Activated naive CD8-positive, alpha-beta T cell treated with anti-CD3 and anti-CD28 coated beads, Interleukin-2, amount 50 U/mL, for 16 hours (primary cell): ENCODE measurements at regions not wholly inside any gene's neighbourhood (a gene's known extent, or its start where the extent isn't known, plus 50 kb on each side); places are given as distances from the start of the nearest gene placed in this dataset.

Source experiments
- DNase-seq: peaks from one replicate; pipeline ENCODE4 v3.0.0-alpha.2; 2020; ENCODE audit warnings: low read depth, low spot score

DNA sequence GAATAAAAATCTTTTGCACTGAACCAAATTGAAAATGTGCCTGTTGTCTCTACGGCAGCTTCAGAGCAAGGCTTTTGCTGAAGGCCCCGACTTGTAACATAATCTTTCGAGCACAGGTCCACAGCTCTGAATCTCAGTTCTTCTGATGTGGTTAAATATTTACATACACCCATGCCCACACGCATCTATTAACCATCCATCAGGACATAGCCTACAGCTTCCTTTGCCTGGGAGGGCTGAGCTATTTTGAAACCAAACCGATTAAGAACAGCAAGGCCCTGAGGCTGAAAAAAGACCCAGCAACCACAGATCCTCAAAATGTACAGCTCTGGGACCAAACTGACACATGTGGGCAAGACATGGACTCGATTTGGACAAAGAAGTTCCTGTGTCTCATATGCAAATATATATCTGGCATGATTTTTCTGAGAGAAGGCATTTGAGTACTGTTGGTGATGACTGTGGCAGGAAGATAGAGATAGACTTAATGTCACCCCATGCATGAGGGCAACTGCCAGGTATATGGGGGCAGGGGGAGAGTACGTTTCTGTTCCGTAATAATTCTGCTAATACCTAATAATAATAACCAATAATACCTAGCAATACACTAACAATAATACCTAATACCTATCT, 322.7 kb upstream of the PLET1 start:
- DNase-seq = no peak

DNA sequence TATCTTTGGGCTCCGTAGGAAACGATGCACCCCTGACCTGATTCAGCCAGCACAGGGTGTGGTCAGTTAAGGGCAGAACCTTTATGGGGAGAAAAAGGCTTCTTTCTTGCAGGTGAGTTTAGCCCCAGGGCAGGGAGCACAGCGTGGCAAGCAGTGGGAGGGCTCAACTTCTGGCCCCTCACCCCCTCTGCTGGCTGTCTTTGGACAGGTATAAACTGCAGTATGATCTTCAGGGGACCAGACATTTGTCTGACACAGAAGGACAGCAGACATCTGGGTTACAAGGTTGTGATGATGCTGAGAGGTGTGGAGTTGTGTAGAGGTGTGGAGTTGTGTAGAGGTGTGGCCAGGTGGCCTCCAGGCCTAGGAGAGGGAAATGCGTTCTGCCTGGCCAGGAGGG, 324.0 kb upstream of the PLET1 start:
- no peak for DNase-seq

DNA sequence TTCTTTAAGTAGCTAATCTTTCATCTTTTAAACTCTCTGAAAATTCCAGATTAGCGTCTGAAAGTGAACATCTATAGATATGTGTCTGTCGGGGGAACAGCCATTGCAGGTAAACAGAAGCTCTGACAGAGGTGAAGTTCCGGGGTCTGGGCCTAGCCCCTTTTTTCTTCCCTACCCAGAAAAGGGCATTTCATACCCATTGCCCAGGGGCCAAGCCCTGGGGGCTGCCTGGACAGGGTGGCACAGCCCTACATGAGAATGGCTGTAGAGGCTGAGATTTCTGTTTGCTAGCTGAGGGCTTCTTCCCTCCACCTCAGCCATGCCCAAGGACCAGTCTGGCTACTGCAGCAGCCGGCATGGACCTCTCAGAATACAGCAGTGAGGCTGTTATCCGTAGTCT, 327.0 kb upstream of the PLET1 start:
- no peak for DNase-seq

DNA sequence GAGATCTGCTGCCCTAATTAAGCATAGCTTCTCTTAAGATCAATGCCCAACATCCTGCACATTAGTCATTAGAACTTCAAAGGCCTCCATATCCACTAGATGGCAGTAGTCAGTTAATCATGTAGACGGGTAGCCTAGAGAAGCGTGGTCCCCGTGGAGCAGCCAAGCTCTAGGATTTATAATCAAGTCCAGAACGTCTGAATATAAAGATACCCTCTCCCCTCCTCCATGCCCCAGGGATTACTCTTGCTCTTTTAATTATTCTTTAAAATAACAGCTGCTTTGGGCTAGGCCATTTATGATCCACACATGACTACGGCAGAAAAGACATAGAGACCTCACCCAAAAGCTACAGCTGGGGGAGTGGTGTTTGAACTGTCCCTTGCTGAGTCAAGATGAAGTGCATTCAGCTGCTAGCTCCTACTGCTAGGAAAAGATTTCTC, 327.6 kb upstream of the PLET1 start:
- DNase-seq = no peak

DNA sequence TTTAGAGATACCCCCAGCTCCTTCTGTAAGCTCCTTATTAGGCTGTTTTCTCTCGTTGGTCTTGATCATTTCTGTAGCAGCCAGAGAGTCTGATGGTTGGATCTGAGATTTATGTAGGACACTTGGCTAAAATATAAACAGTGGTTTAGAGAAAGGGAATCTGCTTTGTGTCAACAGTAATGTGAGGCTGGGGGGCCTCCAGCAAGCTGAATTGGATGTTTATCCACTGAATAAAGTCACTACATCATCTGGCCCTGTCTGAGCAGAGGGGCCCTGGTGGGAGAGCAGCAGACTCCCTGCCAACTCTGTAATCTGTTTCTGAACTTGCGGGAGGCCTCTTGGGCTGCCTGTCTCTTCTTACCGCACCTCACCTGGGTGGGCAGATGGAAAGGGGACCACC, 328.5 kb upstream of the PLET1 start:
- no peak for DNase-seq

DNA sequence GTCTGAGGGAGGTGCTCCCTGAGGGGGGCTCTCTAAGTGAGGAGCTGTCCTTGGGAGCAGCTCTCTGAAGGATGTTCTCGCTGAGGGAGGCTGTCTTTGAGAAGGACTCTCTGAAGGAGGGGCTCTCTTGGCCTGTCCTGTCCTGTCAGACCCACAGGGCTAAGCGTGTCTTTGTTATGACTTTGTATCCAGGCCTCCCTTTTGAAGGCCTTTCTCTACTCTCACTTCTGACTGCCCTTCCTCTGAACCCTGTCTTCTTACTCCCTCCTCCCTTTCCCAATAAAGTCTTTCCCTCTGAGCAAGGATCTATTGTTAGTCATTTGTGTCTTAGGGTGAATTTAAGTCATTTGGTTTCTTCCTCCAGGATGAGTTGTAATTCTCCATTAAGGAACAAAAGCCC, 330.1 kb upstream of the PLET1 start:
- DNase-seq = no peak

DNA sequence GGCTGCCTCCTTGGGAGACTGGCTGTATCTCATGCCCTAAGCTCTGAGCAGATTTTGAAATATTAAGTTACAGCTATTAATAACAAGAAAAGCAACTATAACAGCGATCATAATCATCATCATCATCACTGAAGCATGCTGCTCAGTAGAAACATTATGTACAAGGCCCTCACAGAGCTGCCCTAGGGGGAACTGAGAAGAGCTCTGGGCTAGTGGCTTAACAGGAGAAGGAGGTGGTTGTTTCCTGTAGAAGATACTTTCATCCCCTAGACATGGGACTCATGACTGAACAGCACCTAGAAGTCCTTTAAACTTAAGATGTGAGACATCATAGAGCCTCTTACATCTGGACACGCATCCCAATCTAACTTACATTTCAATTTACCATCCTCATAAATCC, 332.8 kb upstream of the PLET1 start:
- DNase-seq = no peak

DNA sequence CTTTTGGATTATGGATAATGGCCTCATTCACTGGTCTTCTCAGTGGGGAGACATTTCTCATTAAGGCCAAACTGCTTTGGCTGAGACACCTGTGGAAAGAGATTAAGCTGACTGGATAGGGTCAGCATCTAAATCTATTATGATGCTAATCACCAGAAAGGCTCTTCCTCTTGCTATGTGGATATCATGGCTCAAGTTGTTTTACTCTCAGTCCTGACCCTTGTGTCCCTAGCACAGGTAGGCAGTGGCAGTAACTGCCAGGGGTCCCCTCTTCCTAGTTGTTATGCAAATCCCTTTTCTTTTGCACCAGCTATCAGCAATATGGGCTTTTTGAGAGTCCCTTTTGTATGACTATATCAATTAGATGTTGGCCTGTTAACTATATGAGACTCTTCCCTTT, 335.7 kb upstream of the PLET1 start:
- no peak for DNase-seq

DNA sequence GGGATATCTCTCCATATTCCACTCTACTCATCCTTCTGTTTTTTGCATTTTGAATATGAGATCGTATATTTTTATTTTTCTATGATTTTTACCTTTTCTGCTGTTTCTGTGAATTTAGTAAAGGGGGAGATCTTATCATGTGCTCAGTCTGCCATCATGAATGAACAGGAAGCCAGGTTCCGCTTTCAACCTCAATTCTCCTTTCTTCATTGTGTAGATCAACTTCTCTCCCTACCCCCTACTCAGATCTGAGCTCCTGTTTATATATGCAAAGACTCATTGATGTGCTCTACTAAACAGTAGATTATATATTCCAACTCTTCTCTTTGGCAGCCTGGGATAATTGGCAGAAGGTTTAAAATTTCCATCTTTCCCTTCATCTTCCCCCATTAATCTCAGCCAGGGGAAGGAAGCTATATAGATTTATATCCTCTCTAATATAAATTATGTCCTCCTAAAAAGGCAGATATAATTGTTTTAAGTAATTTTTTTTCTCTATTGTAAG, 336.7 kb upstream of the PLET1 start:
- DNase-seq = no peak

DNA sequence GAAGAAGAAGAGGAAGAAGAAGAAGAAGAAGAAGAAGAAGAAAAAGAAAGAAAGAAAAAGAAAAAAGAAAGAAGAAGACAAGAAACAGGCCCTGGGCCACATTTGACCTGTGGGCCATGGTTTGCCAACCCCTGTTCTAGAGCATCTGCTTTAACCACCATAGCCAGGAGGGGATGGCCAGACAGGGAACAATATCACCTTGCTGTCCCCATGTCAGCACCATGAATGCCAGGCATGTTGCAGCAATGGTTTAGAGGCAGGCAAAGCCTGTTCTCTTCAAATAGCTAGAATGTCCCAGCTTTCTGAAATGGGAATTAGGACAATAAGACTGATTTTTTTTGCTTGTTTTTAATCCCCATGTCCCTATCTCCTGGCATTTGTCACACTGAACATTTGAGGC, 338.6 kb upstream of the PLET1 start:
- no peak for DNase-seq

DNA sequence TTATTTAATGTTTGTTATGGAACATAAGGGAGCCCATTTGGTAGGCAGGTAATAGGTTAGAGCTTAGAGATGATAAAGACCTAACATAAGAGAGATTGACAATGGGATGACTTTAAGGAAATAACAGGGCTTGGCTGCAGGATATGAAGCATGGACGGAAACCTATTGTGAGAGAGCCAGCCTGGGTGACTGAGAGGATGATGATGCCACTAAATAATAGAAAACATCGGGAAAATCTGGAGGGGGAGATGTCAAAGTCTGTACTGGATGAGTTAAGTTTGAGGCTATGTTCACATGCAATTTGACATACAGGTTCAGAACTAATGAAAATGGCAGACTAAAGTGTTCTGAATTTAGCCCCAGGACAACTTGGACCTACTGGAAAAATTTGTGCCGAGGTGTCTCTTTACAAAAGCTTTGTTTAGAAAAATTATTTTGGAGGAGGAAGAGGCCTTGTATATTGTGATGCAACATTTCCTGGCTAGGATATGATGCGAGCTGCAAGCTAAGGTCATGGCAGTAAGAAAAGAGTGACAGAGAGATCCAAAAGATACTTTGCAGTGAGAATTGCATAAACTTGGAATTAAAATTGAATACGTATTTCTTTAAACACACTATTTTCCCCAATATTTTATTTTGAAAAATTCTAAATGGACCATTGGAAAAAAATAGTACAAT, 339.3 kb upstream of the PLET1 start:
- DNase-seq = no peak

DNA sequence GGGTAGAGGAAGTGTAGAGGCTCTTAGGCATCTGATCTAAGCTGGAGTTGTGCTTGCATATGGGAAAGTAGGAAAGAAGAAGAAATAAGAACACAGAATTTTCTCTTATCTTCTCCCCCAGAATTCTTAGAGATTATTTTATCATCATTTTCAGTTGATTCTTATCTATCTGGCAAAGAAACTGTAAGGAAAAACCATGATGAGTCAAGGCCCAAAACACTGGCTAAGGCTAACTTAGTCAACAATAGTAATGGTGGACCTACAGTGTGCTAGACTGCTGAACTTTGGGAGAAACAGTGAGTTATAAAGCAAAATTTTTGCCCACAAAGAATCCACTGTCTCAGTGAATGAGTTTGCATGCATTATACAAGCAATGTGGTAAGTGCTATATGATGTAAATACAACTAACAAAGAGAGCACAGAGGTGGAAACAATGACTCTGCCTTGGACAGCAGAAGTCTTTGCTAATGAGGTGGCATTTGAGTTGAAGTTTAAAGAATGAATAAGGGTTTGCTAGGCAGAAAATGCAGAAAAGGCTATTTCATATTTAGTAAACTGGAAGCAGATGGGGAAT, 344.5 kb upstream of the PLET1 start:
- DNase-seq = no peak

DNA sequence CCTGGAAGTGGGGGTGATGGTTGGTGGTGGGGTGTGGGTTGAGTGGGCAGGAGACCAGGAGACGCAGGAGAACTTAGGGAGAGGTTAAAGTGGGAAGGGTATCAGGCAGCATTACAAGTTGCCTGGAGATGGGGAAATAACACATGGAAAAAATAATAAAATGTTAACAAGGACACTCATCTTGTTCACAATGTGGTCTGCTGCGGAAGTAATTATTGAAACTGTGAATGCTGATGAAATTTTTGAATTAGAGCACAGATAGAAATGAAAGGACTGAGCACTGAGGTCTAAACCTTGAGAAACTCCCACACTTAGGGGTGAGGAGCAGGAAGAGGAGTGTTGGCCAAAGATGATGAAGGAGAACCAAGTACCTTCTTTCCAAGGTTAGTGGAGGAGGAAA, 346.0 kb upstream of the PLET1 start:
- DNase-seq = no peak

DNA sequence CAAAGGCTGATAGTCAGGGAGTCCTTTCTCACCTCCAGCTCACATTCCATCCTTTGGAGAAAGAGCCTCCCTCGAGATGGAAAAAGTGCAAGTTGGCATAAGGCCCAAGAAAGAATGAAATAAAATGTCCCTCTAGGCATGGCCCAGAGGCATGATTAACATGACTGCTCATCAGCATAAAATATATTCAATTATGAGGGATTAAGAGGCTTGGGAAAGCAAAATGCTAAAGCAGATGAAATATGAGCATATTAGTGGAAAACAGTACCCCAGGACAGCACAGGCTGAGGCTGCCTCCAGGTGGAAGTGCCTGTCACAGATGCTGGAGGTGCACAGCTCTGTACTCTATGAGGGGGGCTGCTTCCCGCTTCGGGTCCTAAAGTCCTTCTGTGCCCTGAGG, 347.8 kb upstream of the PLET1 start:
- no peak for DNase-seq

DNA sequence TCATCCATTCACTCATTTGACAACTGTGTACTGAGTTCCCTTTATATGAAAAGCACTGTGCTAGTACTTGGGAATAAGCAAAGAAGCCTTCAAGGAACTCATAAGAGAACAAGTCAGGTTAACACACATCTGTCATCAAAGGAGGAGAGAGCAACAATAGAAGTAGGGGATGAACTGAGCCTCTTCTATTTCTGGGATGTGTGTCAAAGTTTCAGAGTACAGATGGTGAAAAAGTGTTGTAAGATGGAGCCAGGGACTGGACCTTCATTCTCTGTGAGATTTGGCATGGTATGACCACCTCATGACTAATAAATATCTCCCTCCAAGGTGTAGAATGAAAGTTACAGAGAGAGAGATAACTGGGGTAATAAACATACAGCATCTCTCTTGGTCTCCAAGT, 349.8 kb upstream of the PLET1 start:
- no peak for DNase-seq

DNA sequence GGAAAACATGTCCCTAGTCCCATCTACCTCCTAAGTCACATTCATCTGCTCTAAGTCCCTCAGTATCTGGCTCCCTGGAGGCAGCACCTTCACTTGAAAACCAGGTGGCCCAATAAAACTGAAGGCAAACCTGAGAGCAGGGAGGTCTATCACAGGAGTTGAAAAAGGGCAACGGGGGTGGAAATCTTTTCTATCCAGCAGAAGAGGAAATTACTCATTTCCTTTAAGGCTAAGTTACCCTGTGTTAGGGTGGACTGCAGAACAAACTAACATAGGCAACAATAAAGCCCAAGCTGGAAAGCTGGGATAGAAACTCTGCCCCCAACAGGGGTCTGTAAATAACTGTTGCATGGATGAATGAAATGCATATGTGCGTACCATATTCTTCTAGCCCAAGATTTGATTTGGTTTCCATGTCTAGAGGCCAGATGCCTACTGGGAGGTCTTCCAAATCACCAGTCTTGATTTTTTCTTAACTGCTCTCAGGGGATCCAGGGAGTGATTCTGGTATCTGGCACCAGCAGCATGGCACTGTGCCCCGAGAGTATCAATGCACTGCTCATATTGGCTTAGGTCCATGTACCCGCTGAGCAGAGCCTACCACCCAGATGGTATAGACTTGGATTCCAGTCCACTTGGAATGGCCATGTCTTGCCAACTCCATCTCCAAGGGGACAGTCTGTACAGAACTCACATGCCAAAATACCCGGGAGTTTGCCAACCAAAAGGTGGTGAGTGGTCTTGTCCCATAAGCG, 350.0 kb upstream of the NCAM1 start:
- no peak for DNase-seq

DNA sequence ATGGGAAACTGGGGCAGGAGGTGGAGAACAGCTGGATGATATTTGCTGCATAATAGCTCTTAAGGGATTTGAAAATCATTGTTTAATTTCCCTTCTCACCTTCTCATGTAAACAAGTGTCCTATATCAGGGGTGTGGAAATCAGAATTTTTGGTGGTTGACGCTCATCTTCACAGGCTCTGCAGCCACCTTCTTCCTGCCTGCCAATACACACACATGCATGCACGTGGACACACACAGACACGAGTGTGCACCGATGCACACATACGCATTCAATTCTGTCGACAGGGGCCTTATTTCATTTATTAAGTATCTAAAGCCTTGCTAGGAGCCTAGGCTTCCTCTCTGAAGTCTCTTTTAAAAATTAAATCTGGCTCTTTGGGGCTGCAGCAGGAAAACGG, 349.4 kb upstream of the NCAM1 start:
- no peak for DNase-seq

DNA sequence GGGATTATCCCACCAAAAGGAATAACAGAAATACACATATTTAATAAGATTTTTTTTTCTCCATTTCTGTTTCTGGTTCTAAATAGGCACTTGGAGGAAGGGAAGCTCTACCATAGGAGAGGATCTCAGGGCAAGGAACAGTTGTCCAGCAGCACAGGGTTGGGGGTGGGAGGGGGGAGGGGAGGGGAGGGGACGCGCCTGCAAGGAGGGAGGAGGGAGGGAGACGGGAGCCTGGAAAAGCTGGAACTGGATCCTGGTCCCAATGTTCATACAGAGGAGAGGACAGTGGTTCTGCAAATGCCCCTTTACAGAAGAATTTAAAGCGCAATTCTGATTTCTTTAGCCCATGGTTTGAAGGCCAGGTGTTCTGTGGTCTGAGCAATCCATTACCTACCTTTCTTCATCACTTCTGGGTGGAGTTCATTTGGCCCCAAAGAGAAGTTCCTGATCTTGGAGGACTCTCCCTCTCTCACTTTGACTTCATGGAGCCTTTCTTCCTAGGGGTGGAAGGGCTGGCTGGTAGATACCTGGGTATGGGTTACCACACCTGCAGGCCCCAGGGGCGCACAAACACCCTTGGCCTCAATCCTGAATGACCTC, 348.9 kb upstream of the NCAM1 start:
- no peak for DNase-seq

DNA sequence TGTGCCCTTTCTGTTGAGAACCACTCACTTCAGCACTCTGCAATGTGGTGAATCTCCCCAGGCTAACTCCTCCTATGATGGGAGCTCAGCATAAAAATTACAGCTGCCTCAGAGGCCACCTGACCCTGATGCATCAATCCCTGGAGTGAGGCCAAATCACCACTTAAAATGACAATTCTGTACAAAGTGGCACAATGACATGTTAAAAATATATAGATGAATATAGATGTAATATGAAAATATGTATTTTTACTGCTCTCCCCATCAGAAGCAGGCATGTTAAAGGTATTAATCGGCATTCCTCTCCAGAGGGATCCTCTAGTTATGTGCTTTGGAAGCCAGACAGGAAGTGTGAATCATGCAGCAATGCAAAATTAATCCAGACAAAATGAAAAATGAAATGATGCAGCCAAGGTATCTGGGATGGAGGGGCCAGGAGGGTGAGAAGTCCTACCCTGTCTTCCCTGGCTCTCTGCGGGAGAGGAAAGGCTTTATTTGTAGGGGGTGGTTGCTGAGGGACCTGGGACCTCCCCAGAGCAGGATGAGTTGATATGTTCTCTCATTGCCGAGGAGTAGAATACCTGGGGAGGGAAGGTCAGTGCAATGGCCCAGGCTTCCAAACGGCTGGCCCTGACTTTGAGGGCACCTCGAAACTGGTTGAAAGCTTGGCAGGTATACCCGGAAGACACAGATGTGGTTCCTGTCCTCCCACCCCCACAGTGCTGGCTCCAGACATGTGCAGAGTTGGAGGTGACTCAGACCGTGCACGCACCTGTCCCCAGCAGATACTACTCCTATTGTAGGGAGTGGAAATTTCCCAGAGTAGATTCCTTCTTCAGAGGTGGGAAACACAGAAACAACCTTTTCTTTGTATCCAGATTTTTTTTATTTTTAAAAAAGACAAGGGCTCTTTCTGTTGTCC, 347.9 kb upstream of the NCAM1 start:
- no peak for DNase-seq

DNA sequence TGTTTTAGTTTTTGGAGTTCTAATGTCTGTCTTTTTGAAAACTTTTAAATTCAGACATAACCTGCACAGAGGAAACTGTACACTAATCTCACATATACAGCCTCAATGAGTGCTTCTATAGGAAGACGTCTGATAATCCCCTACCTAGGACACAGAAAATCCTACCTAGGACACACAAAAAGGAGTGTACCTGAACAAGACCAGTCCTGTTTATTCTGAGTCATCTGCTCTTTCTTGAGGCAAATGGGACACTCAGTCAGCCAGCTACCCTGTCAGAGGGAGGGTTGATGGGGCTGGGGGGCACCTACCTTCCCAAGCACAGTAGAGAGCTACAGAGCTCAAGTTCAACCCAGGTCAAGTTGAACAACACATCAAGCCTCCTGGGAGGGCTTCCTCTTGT, 346.6 kb upstream of the NCAM1 start:
- no peak for DNase-seq

DNA sequence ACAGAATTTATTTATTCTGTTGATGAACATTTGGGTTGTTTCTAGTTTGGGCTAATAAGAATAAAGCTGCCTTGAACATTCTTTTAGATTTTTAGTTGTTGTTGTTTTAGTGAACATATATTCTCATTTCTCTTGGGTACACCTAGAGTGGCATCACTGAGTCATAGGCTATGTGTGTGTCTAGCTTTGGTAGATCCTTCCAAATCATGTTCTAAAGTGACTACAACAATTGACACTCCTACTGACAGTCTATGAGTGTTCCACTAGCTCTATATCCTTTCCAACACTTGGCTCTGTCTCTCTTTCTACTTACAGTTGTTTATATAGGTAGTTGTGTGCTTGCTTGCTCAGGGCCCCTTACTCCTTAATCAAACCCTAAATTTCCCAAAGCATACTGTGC, 346.0 kb upstream of the NCAM1 start:
- DNase-seq = no peak
